ENCODE measurements at regions not wholly inside any gene's neighbourhood (a gene's known extent, or its start where the extent isn't known, plus 50 kb on each side); places are given as distances from the start of the nearest gene placed in this dataset.

DNA sequence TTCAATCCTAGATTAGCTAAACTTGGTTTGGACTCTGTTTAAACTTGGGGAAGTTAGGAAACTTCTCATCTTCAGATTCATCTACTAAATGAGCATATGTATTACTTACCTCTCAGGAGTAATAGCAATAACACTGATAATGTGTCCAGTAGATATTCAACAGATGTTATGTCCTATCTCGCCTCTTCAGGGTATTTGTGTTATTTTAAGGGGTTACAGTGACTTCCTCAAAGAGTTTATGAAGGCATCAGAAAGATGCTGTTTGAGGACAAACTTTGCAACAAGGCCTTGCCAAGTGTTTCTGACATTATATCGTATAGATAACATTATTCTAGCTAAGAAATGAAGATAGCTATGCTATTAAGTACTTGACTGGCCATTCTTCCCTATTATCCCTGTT is 522.3 kb downstream of the IGSF11 start:
- TF ChIP-seq POLR2A (IDR thresholded peaks at IDR 0.05): no peak
- TF ChIP-seq, protein P1, sequence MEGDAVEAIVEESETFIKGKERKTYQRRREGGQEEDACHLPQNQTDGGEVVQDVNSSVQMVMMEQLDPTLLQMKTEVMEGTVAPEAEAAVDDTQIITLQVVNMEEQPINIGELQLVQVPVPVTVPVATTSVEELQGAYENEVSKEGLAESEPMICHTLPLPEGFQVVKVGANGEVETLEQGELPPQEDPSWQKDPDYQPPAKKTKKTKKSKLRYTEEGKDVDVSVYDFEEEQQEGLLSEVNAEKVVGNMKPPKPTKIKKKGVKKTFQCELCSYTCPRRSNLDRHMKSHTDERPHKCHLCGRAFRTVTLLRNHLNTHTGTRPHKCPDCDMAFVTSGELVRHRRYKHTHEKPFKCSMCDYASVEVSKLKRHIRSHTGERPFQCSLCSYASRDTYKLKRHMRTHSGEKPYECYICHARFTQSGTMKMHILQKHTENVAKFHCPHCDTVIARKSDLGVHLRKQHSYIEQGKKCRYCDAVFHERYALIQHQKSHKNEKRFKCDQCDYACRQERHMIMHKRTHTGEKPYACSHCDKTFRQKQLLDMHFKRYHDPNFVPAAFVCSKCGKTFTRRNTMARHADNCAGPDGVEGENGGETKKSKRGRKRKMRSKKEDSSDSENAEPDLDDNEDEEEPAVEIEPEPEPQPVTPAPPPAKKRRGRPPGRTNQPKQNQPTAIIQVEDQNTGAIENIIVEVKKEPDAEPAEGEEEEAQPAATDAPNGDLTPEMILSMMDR (IDR thresholded peaks at IDR 0.05 in 8 of 11, conservative IDR thresholded peaks at IDR 0.05 in 3 of 11): no peak

Data from spleen (tissue), 7 donors.